ENCODE measurements at regions not wholly inside any gene's neighbourhood (a gene's known extent, or its start where the extent isn't known, plus 50 kb on each side); places are given as distances from the start of the nearest gene placed in this dataset.
A peak's percentile ranks its signal among the peaks of the same experiment; 100 is the strongest.
"Not testable (repeated sequence)": the region's sequence is repeated elsewhere in the genome, so short reads cannot be mapped to it uniquely, and the experiment has no call there.

GRCh38 chr11:80948781-80949180, 1508.0 kb upstream of the TENM4 start:
- DNase-seq (ENCODE audit: low read depth in 2 of 2) = no peak

GRCh38 chr11:80944758-80945157, 1503.9 kb upstream of the TENM4 start:
- DNase-seq (ENCODE audit: low read depth in 2 of 2) = no peak

- no peak for DNase-seq (ENCODE audit: low read depth in 2 of 2)
Observed at GRCh38 chr11:80943226-80943625, 1502.4 kb upstream of the TENM4 start.

- DNase-seq (ENCODE audit: low read depth in 2 of 2) = peak in 1 of 2 experiments; percentile 15
Observed at GRCh38 chr11:80937842-80938241, 1497.0 kb upstream of the TENM4 start.

- DNase-seq (ENCODE audit: low read depth in 2 of 2) = no peak
Observed at GRCh38 chr11:80930038-80930437, 1489.2 kb upstream of the TENM4 start.

GRCh38 chr11:80929031-80929805, 1488.4 kb upstream of the TENM4 start:
- peak in 1 of 2 experiments; percentile 38 for DNase-seq (ENCODE audit: low read depth in 2 of 2)

GRCh38 chr11:80925321-80925720, 1484.5 kb upstream of the TENM4 start:
- DNase-seq (ENCODE audit: low read depth in 2 of 2) = no peak

- DNase-seq (ENCODE audit: low read depth in 2 of 2) = not testable (repeated sequence)
Observed at GRCh38 chr11:80921310-80921709, 1480.5 kb upstream of the TENM4 start.

- DNase-seq (ENCODE audit: low read depth in 2 of 2) = no peak
Observed at GRCh38 chr11:80916173-80916798, 1475.5 kb upstream of the TENM4 start.

GRCh38 chr11:80914311-80914710, 1473.5 kb upstream of the TENM4 start:
- no peak for DNase-seq (ENCODE audit: low read depth in 2 of 2)

GRCh38 chr11:80911666-80912065, 1470.8 kb upstream of the TENM4 start:
- DNase-seq (ENCODE audit: low read depth in 2 of 2) = no peak

- no peak for DNase-seq (ENCODE audit: low read depth in 2 of 2)
Observed at GRCh38 chr11:80900265-80900664, 1459.4 kb upstream of the TENM4 start.

- DNase-seq (ENCODE audit: low read depth in 2 of 2) = peak; percentile 50 to 60
Observed at GRCh38 chr11:80899381-80899780, 1458.6 kb upstream of the TENM4 start.

GRCh38 chr11:80898910-80899309, 1458.1 kb upstream of the TENM4 start:
- no peak for DNase-seq (ENCODE audit: low read depth in 2 of 2)

GRCh38 chr11:80886684-80887083, 1445.9 kb upstream of the TENM4 start:
- no peak for DNase-seq (ENCODE audit: low read depth in 2 of 2)

- no peak for DNase-seq (ENCODE audit: low read depth in 2 of 2)
Observed at GRCh38 chr11:80873310-80873999, 1432.6 kb upstream of the TENM4 start.

GRCh38 chr11:80872116-80872728, 1431.4 kb upstream of the TENM4 start:
- no peak for DNase-seq (ENCODE audit: low read depth in 2 of 2)

GRCh38 chr11:80868831-80869230, 1428.0 kb upstream of the TENM4 start:
- no peak for DNase-seq (ENCODE audit: low read depth in 2 of 2)

GRCh38 chr11:80862011-80862410, 1421.2 kb upstream of the TENM4 start:
- no peak for DNase-seq (ENCODE audit: low read depth in 2 of 2)

GRCh38 chr11:80861193-80861592, 1420.4 kb upstream of the TENM4 start:
- DNase-seq (ENCODE audit: low read depth in 2 of 2) = no peak

GRCh38 chr11:80860632-80861031, 1419.8 kb upstream of the TENM4 start:
- peak; percentile 5 to 10 for DNase-seq (ENCODE audit: low read depth in 2 of 2)

GRCh38 chr11:80856066-80856465, 1415.2 kb upstream of the TENM4 start:
- peak; percentile 26 to 30 for DNase-seq (ENCODE audit: low read depth in 2 of 2)

Data from fibroblast of skin of left biceps (primary cell).